Peyer's patch (tissue), 4 donors: ENCODE measurements at regions not wholly inside any gene's neighbourhood (a gene's known extent, or its start where the extent isn't known, plus 50 kb on each side); places are given as distances from the start of the nearest gene placed in this dataset.

Source experiments
- DNase-seq, 3 donors: peaks; one replicate each; pipeline ENCODE4 v3.0.0-alpha.2; 2017 to 2019
- H3K27ac ChIP-seq, 4 donors: fragments of 200-600 bp; sonication (generic); one replicate each; pipeline ENCODE4 v1.5.1; 2016 to 2019
- H3K27me3 ChIP-seq, 2 donors: fragments of 200-600 bp; sonication (generic); one replicate each; pipeline ENCODE4 v1.5.1; 2019
- H3K36me3 ChIP-seq, 3 donors: fragments of 200-600 bp; sonication (generic); one replicate each; pipeline ENCODE4 v1.5.1; 2016 to 2019
- H3K4me1 ChIP-seq, 4 donors: fragments of 200-600 bp; sonication (generic); one replicate each; pipeline ENCODE4 v1.5.1; 2016 to 2019
- H3K4me3 ChIP-seq, 4 donors: fragments of 200-600 bp; sonication (generic); 1 replicate in 3 of 4; 2 replicates in 1 of 4; pipeline ENCODE4 v1.5.1; 2016 to 2019; ENCODE audit warnings: mild to moderate bottlenecking in 1 of 4
- H3K9me3 ChIP-seq, 4 donors: fragments of 200-600 bp; sonication (generic); one replicate each; pipeline ENCODE4 v1.5.1; 2016 to 2019; ENCODE audit warnings: mild to moderate bottlenecking in 1 of 4
- CTCF ChIP-seq, 6 experiments: fragments of 450-650 bp in 4 of 6; fragments of 200-600 bp in 2 of 6; sonication (generic) in 1 of 6; IDR thresholded peaks; one replicate each; pipeline ENCODE4 v1.5.1; 2017 to 2019; ENCODE audit warnings: antibody characterized with exemption in 6 of 6, mild to moderate bottlenecking in 3 of 6, moderate library complexity in 1 of 6
- POLR2A ChIP-seq, 2 donors: fragments of 450-650 bp; IDR thresholded peaks; one replicate each; pipeline ENCODE4 v1.5.1; 2017; ENCODE audit warnings: antibody characterized with exemption in 2 of 2, mild to moderate bottlenecking in 2 of 2, moderate library complexity in 2 of 2

- Histone ChIP-seq H3K27me3 (no peaks in the 10 kb centered on the region), H3K9me3 (no peaks in the 10 kb centered on the region), H3K27ac (no peak overlapping the region), H3K36me3 (no peaks in the 10 kb centered on the region), H3K4me1 (no peaks in the 10 kb centered on the region), H3K4me3 (no peak overlapping the region)
- no peak for DNase-seq
- TF ChIP-seq CTCF (IDR thresholded peaks at IDR 0.05): no peak
- no peak for TF ChIP-seq POLR2A (IDR thresholded peaks at IDR 0.05)
Observed at GRCh38 chr11:56932572-56933220, 56.0 kb upstream of the OR5AK2 start.

DNA sequence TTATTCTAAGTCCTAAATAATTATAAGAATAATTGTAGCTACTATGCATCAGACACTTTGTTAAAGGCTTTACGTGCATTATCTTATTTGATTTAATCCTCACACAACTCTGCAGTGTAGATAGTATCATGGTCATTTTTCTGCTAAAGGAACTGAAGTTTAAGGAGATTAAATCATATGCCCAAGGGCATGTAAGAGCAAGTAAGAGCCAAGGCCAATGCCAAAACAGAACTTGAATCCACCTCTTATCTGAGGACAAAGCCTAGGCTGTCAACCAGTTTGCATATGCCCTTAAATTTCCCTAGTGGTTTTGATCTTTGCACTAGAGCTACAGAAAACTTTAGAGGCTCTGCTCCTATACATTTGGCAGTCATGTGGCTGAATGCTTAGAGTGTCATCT lies 65.6 kb upstream of the OR5AK2 start:
- no peaks in the 10 kb centered on the region for H3K27me3 ChIP-seq
- H3K4me3 ChIP-seq: no peak overlapping the region
- TF ChIP-seq CTCF (IDR thresholded peaks at IDR 0.05) (no peak), POLR2A (IDR thresholded peaks at IDR 0.05) (no peak)
- DNase-seq: no peak
- no peaks in the 10 kb centered on the region for H3K36me3 ChIP-seq
- H3K9me3 ChIP-seq: peaks cover 0 to 4% (median 0%) of the 10 kb centered on the region in 4 donors
- H3K4me1 ChIP-seq: no peaks in the 10 kb centered on the region
- H3K27ac ChIP-seq: no peak overlapping the region

DNA sequence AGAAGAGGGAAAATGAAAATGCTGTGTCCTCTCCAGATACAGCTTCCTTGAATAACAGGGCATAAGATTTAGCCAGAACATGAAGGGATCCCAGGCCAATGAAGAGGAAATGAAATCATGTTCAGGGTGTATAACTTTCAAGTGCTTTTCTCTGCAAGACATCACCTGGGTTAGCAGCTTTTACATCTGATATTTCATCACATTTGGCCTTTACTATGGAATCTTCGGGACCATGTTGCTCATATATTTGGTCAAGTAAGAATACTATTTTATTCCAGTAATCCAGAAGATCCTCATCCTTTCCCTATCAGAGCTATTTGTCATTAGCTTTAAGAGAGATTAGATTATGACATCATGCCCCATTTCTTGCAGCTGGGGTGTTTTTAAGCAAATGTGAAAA lies 66.3 kb upstream of the OR5AK2 start:
- no peak for TF ChIP-seq POLR2A (IDR thresholded peaks at IDR 0.05)
- DNase-seq: no peak
- Histone ChIP-seq H3K9me3 (peaks cover 0 to 4% (median 0%) of the 10 kb centered on the region in 4 donors), H3K4me1 (no peaks in the 10 kb centered on the region), H3K36me3 (no peaks in the 10 kb centered on the region), H3K4me3 (no peak overlapping the region), H3K27me3 (no peaks in the 10 kb centered on the region), H3K27ac (no peak overlapping the region)

DNA sequence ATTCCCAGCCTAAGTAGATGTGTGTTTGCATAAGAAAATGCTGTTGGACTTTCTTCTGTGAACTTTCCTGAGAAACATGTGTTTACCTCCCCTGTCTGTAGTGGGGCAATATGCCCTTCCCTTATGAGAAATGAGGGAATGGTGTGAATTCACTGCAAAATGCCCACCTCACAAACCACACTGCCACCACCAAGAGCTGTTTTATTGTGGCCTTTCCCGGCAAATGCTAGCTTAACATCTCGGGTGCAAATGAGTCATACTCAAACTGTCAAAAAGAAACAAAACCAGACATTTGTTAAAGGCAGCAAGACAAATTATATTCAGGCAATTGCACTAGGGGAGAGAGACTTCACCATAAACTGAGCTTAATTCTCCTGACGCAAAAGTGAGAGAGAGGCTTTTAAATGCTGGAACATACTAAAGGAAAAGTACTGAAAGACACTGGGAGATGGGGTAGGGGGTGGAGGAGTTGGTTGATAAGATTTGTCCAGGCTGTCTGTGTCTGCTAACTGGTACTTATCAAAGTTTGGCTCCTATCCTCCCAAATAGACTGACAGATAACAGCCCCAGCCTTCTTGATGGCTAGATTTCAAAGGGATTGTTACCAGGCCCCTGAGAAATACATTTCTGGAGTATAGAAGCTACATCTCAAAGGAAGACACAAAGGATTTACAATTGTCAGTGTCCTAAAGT lies 70.9 kb upstream of the OR5AK2 start:
- Histone ChIP-seq H3K4me3 (no peak overlapping the region), H3K36me3 (no peaks in the 10 kb centered on the region), H3K4me1 (no peaks in the 10 kb centered on the region), H3K27ac (no peak overlapping the region), H3K9me3 (no peaks in the 10 kb centered on the region), H3K27me3 (no peaks in the 10 kb centered on the region)
- no peak for TF ChIP-seq POLR2A (IDR thresholded peaks at IDR 0.05)
- no peak for TF ChIP-seq CTCF (IDR thresholded peaks at IDR 0.05)
- no peak for DNase-seq

GRCh38 chr11:56916587-56916986 lies 72.1 kb upstream of the OR5AK2 start:
- DNase-seq: no peak
- TF ChIP-seq CTCF (IDR thresholded peaks at IDR 0.05): no peak
- TF ChIP-seq POLR2A (IDR thresholded peaks at IDR 0.05): no peak
- Histone ChIP-seq H3K36me3 (no peaks in the 10 kb centered on the region), H3K27ac (no peak overlapping the region), H3K27me3 (no peaks in the 10 kb centered on the region), H3K4me1 (no peaks in the 10 kb centered on the region), H3K9me3 (no peaks in the 10 kb centered on the region), H3K4me3 (no peak overlapping the region)

DNA sequence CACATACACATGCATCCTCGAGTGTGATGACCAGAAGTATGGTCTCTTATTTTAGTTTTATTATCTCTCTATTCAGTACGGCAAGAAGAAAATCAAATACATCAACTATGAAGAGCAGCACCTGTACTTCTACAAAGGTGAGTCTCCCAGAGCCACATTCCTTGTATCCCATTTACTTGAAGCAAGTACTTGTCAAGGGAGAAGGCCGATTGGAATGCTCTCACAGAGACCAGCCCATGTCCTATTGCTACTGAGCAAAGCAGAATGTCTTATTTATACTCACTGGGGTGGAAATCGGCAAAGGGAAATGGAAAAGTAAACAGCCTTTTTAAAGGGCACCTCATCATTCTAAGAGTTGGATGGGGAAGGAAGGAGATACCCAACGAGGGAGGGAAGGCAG lies 72.6 kb upstream of the OR5AK2 start:
- Histone ChIP-seq H3K4me1 (no peaks in the 10 kb centered on the region), H3K9me3 (no peaks in the 10 kb centered on the region), H3K36me3 (no peaks in the 10 kb centered on the region), H3K27me3 (no peaks in the 10 kb centered on the region), H3K27ac (no peak overlapping the region), H3K4me3 (no peak overlapping the region)
- no peak for DNase-seq
- no peak for TF ChIP-seq CTCF (IDR thresholded peaks at IDR 0.05)
- TF ChIP-seq POLR2A (IDR thresholded peaks at IDR 0.05): no peak
